ENCODE measurements at regions not wholly inside any gene's neighbourhood (a gene's known extent, or its start where the extent isn't known, plus 50 kb on each side); places are given as distances from the start of the nearest gene placed in this dataset.

GRCh38 chr13:72317346-72318109 is 409.9 kb downstream of the MZT1 start:
- no peak for DNase-seq

GRCh38 chr13:72316716-72317115 is 410.7 kb downstream of the MZT1 start:
- DNase-seq: no peak

- DNase-seq: no peak
Observed at GRCh38 chr13:72315312-72315711, 412.1 kb downstream of the MZT1 start.

GRCh38 chr13:72314210-72314609 is 413.2 kb downstream of the MZT1 start:
- no peak for DNase-seq

GRCh38 chr13:72313546-72313945 is 413.9 kb downstream of the MZT1 start:
- no peak for DNase-seq

- DNase-seq: no peak
Observed at GRCh38 chr13:72303941-72304746, 423.3 kb downstream of the MZT1 start.

- DNase-seq: no peak
Observed at GRCh38 chr13:72296246-72296645, 429.2 kb upstream of the DACH1 start.

GRCh38 chr13:72295153-72295552 is 428.1 kb upstream of the DACH1 start:
- DNase-seq: no peak

GRCh38 chr13:72293206-72293605 is 426.2 kb upstream of the DACH1 start:
- no peak for DNase-seq

GRCh38 chr13:72290962-72291681 is 424.1 kb upstream of the DACH1 start:
- DNase-seq: no peak

- no peak for DNase-seq
Observed at GRCh38 chr13:72286421-72286820, 419.4 kb upstream of the DACH1 start.

- DNase-seq: no peak
Observed at GRCh38 chr13:72284791-72285190, 417.8 kb upstream of the DACH1 start.

GRCh38 chr13:72261732-72262131 is 394.7 kb upstream of the DACH1 start:
- no peak for DNase-seq

- no peak for DNase-seq
Observed at GRCh38 chr13:72259528-72259927, 392.5 kb upstream of the DACH1 start.

GRCh38 chr13:72258340-72258981 is 391.5 kb upstream of the DACH1 start:
- no peak for DNase-seq

GRCh38 chr13:72255908-72256307 is 388.9 kb upstream of the DACH1 start:
- no peak for DNase-seq

GRCh38 chr13:72253754-72254153 is 386.8 kb upstream of the DACH1 start:
- DNase-seq: no peak

- DNase-seq: no peak
Observed at GRCh38 chr13:72246396-72246795, 379.4 kb upstream of the DACH1 start.

- DNase-seq: no peak
Observed at GRCh38 chr13:72244788-72245187, 377.8 kb upstream of the DACH1 start.

GRCh38 chr13:72230131-72230530 is 363.1 kb upstream of the DACH1 start:
- DNase-seq: no peak

GRCh38 chr13:72229067-72229466 is 362.1 kb upstream of the DACH1 start:
- DNase-seq: no peak

- DNase-seq: no peak
Observed at GRCh38 chr13:72221276-72221962, 354.4 kb upstream of the DACH1 start.

- DNase-seq: no peak
Observed at GRCh38 chr13:72218966-72219365, 352.0 kb upstream of the DACH1 start.
